ENCODE measurements at regions not wholly inside any gene's neighbourhood (a gene's known extent, or its start where the extent isn't known, plus 50 kb on each side); places are given as distances from the start of the nearest gene placed in this dataset.

DNA sequence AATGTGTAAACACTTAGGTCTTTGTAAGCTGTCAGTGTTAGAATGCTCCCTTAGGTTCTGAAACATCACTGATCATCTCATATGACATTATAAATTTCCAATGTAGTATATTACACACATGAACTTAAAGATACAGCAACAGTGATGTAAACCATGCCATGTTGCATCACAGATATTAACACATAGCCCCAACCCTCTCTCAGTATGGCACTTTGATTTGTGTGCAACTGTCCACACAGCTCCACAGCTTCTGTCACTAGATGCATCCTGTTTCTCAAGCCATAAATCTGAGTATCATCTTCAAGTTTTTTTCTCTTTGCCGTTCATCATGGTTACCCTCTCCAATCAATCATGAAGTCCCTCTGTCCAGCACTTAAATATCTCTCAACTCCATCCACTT, 69.2 kb upstream of the LRP1B start:
- TF ChIP-seq POLR2AphosphoS5 (IDR thresholded peaks at IDR 0.05; ENCODE audit: low read depth, low read length) (no peak), TAF1 (IDR thresholded peaks at IDR 0.05; ENCODE audit: borderline replicate concordance, insufficient read depth, low read length) (no peak)
- TF ChIP-seq, protein P1, sequence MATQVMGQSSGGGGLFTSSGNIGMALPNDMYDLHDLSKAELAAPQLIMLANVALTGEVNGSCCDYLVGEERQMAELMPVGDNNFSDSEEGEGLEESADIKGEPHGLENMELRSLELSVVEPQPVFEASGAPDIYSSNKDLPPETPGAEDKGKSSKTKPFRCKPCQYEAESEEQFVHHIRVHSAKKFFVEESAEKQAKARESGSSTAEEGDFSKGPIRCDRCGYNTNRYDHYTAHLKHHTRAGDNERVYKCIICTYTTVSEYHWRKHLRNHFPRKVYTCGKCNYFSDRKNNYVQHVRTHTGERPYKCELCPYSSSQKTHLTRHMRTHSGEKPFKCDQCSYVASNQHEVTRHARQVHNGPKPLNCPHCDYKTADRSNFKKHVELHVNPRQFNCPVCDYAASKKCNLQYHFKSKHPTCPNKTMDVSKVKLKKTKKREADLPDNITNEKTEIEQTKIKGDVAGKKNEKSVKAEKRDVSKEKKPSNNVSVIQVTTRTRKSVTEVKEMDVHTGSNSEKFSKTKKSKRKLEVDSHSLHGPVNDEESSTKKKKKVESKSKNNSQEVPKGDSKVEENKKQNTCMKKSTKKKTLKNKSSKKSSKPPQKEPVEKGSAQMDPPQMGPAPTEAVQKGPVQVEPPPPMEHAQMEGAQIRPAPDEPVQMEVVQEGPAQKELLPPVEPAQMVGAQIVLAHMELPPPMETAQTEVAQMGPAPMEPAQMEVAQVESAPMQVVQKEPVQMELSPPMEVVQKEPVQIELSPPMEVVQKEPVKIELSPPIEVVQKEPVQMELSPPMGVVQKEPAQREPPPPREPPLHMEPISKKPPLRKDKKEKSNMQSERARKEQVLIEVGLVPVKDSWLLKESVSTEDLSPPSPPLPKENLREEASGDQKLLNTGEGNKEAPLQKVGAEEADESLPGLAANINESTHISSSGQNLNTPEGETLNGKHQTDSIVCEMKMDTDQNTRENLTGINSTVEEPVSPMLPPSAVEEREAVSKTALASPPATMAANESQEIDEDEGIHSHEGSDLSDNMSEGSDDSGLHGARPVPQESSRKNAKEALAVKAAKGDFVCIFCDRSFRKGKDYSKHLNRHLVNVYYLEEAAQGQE (IDR thresholded peaks at IDR 0.05; ENCODE audit: insufficient read depth in 1 of 2, low read depth in 2 of 2, low read length in 2 of 2): no peak

DNA sequence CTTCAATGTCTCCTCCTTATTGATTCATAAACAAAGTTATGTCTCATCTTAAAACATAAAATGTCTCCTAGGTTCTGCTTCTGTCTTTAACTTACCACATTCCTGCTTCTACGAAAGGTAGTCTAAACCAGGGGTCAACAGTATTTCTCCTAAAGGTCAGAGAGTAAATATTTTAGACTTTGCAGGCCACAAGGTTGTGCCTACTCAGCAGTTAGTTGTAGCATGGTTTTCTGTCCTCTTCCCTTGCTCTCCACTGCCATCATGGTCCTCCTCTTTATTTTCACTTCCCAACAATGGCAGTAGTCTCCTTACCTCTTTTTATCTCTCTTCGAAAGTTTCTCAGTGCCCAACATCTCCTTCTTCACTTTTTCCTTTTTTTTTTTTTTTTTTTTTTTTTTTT, 68.3 kb upstream of the LRP1B start:
- TF ChIP-seq, protein P1 (IDR thresholded peaks at IDR 0.05; ENCODE audit: insufficient read depth in 1 of 2, low read depth in 2 of 2, low read length in 2 of 2): no peak
- TF ChIP-seq SIN3A (IDR thresholded peaks at IDR 0.05; ENCODE audit: borderline replicate concordance, insufficient read depth, low read length) (no peak), POLR2AphosphoS5 (IDR thresholded peaks at IDR 0.05; ENCODE audit: low read depth, low read length) (no peak), FOXP2 (optimal IDR thresholded peaks at IDR 0.05; ENCODE audit: borderline replicate concordance, extremely low read depth, extremely low read length, insufficient read depth) (no peak), TAF1 (IDR thresholded peaks at IDR 0.05; ENCODE audit: borderline replicate concordance, insufficient read depth, low read length) (no peak)

DNA sequence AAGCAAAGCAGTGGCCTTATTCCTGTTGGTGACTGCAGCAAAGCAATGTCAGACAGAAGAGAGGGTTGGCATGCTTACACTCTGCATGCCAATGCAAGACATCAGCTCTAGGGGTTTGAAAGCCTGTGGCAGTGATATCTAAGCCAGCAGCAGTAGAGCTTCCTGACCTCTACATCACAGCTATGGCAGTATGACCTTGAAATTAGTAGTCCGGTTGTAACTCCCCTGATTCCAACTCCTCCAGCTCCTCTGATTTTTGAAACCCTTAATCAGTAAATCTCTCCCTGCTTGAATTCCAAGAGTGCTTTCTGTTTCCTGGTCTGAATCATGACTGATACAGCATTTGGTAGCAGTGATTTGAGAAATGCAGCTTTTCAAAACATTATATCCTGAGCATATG, 60.0 kb upstream of the LRP1B start:
- TF ChIP-seq, protein P1 (IDR thresholded peaks at IDR 0.05; ENCODE audit: insufficient read depth in 1 of 2, low read depth in 2 of 2, low read length in 2 of 2): no peak
- no peak for TF ChIP-seq TAF1 (IDR thresholded peaks at IDR 0.05; ENCODE audit: borderline replicate concordance, insufficient read depth, low read length)
- TF ChIP-seq POLR2AphosphoS5 (IDR thresholded peaks at IDR 0.05; ENCODE audit: low read depth, low read length): no peak
- no peak for TF ChIP-seq SIN3A (IDR thresholded peaks at IDR 0.05; ENCODE audit: borderline replicate concordance, insufficient read depth, low read length)
- no peak for TF ChIP-seq FOXP2 (optimal IDR thresholded peaks at IDR 0.05; ENCODE audit: borderline replicate concordance, extremely low read depth, extremely low read length, insufficient read depth)

DNA sequence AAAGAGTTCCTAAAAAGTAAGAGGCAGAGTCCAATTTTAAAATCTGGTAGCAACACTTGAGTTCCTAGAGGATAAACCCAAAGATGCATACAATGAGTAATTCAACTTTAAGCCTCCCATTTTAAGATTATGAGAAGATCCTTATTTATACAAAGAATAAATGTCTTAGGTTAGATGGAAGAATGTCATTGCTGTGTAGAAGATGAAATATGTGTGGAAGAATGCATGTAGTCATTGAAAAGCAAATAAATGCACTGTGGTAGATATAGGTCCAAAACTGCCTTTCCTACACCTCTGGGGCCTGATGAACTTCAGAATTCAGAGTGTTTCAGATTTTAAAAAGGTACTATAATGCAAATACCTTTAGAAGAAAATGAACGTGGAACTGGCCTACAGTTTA, 58.7 kb upstream of the LRP1B start:
- TF ChIP-seq POLR2AphosphoS5 (IDR thresholded peaks at IDR 0.05; ENCODE audit: low read depth, low read length) (no peak), SIN3A (IDR thresholded peaks at IDR 0.05; ENCODE audit: borderline replicate concordance, insufficient read depth, low read length) (no peak), TAF1 (IDR thresholded peaks at IDR 0.05; ENCODE audit: borderline replicate concordance, insufficient read depth, low read length) (no peak), FOXP2 (optimal IDR thresholded peaks at IDR 0.05; ENCODE audit: borderline replicate concordance, extremely low read depth, extremely low read length, insufficient read depth) (no peak)
- TF ChIP-seq, protein P1 (IDR thresholded peaks at IDR 0.05; ENCODE audit: insufficient read depth in 1 of 2, low read depth in 2 of 2, low read length in 2 of 2): no peak

DNA sequence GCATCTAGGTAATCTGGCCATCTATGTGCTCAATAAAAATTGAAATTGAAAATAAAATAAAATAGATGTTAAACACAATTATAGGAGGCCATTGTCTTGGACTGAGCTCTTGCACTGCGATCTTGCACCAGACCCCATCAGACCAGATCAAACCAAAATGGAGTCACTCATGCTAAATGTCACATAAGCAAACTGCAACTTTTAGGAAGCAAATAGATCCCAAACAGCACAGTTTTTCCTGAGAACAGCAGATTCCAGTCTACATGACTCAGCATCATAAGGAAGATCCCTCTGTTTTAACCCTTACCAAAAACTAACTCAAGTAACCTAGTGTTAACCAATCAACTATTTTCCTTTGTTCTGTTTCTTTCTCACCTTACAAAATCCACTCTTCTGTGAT, 57.7 kb upstream of the LRP1B start:
- TF ChIP-seq, protein P1 (IDR thresholded peaks at IDR 0.05; ENCODE audit: insufficient read depth in 1 of 2, low read depth in 2 of 2, low read length in 2 of 2): no peak
- TF ChIP-seq POLR2AphosphoS5 (IDR thresholded peaks at IDR 0.05; ENCODE audit: low read depth, low read length) (no peak), TAF1 (IDR thresholded peaks at IDR 0.05; ENCODE audit: borderline replicate concordance, insufficient read depth, low read length) (no peak), FOXP2 (optimal IDR thresholded peaks at IDR 0.05; ENCODE audit: borderline replicate concordance, extremely low read depth, extremely low read length, insufficient read depth) (no peak), SIN3A (IDR thresholded peaks at IDR 0.05; ENCODE audit: borderline replicate concordance, insufficient read depth, low read length) (no peak)
